ENCODE measurements at regions not wholly inside any gene's neighbourhood (a gene's known extent, or its start where the extent isn't known, plus 50 kb on each side); places are given as distances from the start of the nearest gene placed in this dataset.

DNA sequence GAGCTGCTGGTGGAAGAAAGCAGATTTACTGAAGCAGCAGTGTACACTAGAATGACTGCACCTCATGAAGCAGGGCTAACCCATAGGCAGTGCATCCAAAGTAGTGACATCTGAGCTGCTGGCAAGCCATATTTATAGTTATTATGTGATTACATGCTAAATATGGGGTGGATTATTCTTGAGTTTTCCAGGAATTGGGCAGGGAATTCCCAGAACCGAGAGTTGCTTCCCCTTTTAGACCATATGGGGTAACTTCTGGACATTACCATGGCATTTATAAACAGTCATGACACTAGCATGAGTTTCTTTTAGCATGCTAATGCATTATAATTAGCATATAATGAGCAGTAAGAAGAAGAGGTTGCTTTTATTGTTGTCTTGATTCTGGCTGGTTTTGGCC, 665.8 kb upstream of the POU3F4 start:
- TF ChIP-seq, protein P1, sequence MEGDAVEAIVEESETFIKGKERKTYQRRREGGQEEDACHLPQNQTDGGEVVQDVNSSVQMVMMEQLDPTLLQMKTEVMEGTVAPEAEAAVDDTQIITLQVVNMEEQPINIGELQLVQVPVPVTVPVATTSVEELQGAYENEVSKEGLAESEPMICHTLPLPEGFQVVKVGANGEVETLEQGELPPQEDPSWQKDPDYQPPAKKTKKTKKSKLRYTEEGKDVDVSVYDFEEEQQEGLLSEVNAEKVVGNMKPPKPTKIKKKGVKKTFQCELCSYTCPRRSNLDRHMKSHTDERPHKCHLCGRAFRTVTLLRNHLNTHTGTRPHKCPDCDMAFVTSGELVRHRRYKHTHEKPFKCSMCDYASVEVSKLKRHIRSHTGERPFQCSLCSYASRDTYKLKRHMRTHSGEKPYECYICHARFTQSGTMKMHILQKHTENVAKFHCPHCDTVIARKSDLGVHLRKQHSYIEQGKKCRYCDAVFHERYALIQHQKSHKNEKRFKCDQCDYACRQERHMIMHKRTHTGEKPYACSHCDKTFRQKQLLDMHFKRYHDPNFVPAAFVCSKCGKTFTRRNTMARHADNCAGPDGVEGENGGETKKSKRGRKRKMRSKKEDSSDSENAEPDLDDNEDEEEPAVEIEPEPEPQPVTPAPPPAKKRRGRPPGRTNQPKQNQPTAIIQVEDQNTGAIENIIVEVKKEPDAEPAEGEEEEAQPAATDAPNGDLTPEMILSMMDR (IDR thresholded peaks at IDR 0.05; ENCODE audit: extremely low read depth in 1 of 2, insufficient read depth in 1 of 2, low read depth in 1 of 2, low read length in 2 of 2), result no peak
- TF ChIP-seq POLR2A (IDR thresholded peaks at IDR 0.05; ENCODE audit: low read depth, low read length) (no peak), JUN (IDR thresholded peaks at IDR 0.05; ENCODE audit: borderline replicate concordance, insufficient read depth, insufficient read length, low read depth) (no peak), EZH2 (IDR thresholded peaks at IDR 0.05; ENCODE audit: borderline replicate concordance, low read depth, low read length, severe bottlenecking) (no peak), GATA2 (IDR thresholded peaks at IDR 0.05; ENCODE audit: insufficient read depth, insufficient read length, low read depth, low read length) (no peak), POLR2AphosphoS5 (IDR thresholded peaks at IDR 0.05; ENCODE audit: insufficient read depth, low read depth, low read length) (no peak), MYC (IDR thresholded peaks at IDR 0.05; ENCODE audit: low read depth, low read length) (no peak), FOS (IDR thresholded peaks at IDR 0.05; ENCODE audit: borderline replicate concordance, insufficient read depth, low read length) (no peak)
- TF ChIP-seq, protein P2, sequence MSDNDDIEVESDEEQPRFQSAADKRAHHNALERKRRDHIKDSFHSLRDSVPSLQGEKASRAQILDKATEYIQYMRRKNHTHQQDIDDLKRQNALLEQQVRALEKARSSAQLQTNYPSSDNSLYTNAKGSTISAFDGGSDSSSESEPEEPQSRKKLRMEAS (IDR thresholded peaks at IDR 0.05; ENCODE audit: insufficient read depth, insufficient read length), result no peak

All from endothelial cell of umbilical vein (primary cell).